Rectal smooth muscle tissue (tissue), 1 donor: ENCODE measurements at regions not wholly inside any gene's neighbourhood (a gene's known extent, or its start where the extent isn't known, plus 50 kb on each side); places are given as distances from the start of the nearest gene placed in this dataset.

Source experiments
- H3K27ac ChIP-seq: one replicate; pipeline ENCODE4 v1.7.0; 2013; ENCODE audit warnings: low read depth, low read length, inconsistent platforms
- H3K27me3 ChIP-seq: one replicate; pipeline ENCODE4 v1.7.0; 2013; ENCODE audit warnings: low read length; ENCODE audit not compliant: control insufficient read depth, insufficient read depth
- H3K36me3 ChIP-seq: one replicate; pipeline ENCODE4 v1.7.0; 2013; ENCODE audit warnings: low read length; ENCODE audit not compliant: control insufficient read depth, insufficient read depth
- H3K4me1 ChIP-seq: one replicate; pipeline ENCODE4 v1.7.0; 2013; ENCODE audit warnings: low read length; ENCODE audit not compliant: control insufficient read depth, insufficient read depth
- H3K4me3 ChIP-seq: one replicate; pipeline ENCODE4 v1.7.0; 2013; ENCODE audit warnings: low read length
- H3K9ac ChIP-seq: one replicate; pipeline ENCODE4 v1.7.0; 2013; ENCODE audit warnings: low read length

- no peak overlapping the region for H3K9ac ChIP-seq
- H3K27ac ChIP-seq = no peak overlapping the region
- no peak overlapping the region for H3K4me3 ChIP-seq
- H3K4me1 ChIP-seq = no peaks in the 10 kb centered on the region
- no peaks in the 10 kb centered on the region for H3K27me3 ChIP-seq
- no peaks in the 10 kb centered on the region for H3K36me3 ChIP-seq
Observed at GRCh38 chr5:4855880-4856279, 284.2 kb upstream of the ADAMTS16 start.

DNA sequence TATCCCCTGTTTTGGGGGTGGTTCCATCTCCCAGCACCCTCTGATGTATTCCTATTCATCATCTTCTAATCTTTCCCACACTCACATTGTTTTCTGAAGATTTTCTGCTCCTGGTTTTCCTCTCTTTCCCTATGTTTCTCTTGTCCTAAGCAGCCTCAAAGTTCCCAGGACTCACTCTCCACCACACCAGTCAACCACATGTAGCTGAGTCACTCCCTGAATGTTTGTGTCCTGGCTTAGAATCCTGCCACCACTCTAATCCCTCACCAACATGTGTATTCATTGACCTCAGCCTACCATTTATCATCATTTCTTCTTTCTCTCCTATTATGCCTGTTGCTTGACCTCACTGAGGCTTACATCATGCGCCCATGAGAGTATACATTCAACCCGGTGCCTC is 282.4 kb upstream of the ADAMTS16 start:
- H3K27me3 ChIP-seq = no peaks in the 10 kb centered on the region
- H3K27ac ChIP-seq = no peak overlapping the region
- H3K4me3 ChIP-seq = no peak overlapping the region
- H3K36me3 ChIP-seq = no peaks in the 10 kb centered on the region
- no peak overlapping the region for H3K9ac ChIP-seq
- no peaks in the 10 kb centered on the region for H3K4me1 ChIP-seq

- Histone ChIP-seq H3K9ac (no peak overlapping the region), H3K4me1 (no peaks in the 10 kb centered on the region), H3K36me3 (no peaks in the 10 kb centered on the region), H3K4me3 (no peak overlapping the region), H3K27me3 (no peaks in the 10 kb centered on the region), H3K27ac (no peak overlapping the region)
Observed at GRCh38 chr5:4859500-4860235, 280.5 kb upstream of the ADAMTS16 start.

DNA sequence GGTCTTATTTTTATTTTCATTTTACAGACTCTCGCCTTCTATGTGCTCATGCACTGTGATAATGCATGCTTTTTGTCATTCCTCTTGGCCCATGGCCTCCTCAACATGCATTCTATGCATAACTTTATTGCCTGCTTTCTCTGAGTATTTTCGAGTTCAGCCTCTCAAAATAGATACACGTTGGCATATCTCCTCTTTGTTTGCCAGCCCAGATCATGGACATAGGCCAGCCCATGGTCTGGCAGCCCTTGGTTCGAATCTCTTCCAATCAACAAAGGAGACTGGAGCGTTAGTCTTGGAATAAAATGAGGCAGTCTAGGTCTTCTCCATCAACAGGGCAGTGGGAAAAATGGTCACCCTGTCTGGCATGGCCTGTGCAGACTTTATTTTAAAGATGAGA is 279.5 kb upstream of the ADAMTS16 start:
- no peak overlapping the region for H3K9ac ChIP-seq
- no peaks in the 10 kb centered on the region for H3K4me1 ChIP-seq
- no peaks in the 10 kb centered on the region for H3K36me3 ChIP-seq
- H3K27me3 ChIP-seq = no peaks in the 10 kb centered on the region
- H3K4me3 ChIP-seq = no peak overlapping the region
- no peak overlapping the region for H3K27ac ChIP-seq

DNA sequence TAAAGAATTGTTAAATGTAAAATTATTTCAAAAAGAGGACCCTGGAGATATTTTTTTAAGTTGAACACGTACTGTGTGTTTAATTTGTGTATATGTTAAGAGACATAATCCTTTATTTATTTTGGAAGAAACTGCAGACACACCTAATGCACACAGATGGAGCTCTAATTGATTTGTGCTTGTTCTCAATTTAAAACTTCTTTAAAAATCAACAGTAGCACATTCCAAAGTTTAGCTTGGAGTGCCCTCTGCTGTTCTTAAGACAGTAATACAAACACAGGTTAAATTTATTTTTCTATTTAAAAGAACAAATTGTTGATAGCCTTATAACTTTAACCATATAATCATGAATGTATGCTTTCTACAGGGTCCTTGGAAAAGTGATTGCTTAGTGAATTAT is 277.6 kb upstream of the ADAMTS16 start:
- Histone ChIP-seq H3K36me3 (no peaks in the 10 kb centered on the region), H3K27ac (no peak overlapping the region), H3K4me3 (no peak overlapping the region), H3K27me3 (no peaks in the 10 kb centered on the region), H3K4me1 (no peaks in the 10 kb centered on the region), H3K9ac (no peak overlapping the region)

DNA sequence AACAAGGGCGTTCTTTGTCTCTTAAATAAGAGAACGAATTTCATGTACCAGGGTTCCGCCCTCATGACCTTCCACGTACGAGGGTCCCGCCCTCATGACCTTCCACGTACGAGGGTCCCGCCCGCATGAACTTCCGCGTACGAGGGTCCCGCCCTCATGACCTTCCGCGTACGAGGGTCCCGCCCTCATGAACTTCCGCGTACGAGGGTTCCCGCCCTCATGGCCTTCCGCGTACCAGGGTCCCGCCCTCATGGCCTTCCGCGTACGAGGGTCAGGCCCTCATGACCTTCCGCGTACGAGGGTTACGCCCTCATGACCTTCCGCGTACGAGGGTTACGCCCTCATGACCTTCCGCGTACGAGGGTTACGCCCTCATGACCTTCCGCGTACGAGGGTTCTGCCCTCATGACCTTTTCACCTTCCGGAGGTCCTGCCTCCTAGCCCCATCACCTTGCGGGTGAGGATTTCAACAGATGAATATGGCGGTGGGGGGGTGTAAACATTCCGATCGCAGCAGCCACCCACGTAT is 273.9 kb upstream of the ADAMTS16 start:
- Histone ChIP-seq H3K9ac (no peak overlapping the region), H3K36me3 (no peaks in the 10 kb centered on the region), H3K4me3 (no peak overlapping the region), H3K27ac (no peak overlapping the region), H3K4me1 (no peaks in the 10 kb centered on the region), H3K27me3 (no peaks in the 10 kb centered on the region)

DNA sequence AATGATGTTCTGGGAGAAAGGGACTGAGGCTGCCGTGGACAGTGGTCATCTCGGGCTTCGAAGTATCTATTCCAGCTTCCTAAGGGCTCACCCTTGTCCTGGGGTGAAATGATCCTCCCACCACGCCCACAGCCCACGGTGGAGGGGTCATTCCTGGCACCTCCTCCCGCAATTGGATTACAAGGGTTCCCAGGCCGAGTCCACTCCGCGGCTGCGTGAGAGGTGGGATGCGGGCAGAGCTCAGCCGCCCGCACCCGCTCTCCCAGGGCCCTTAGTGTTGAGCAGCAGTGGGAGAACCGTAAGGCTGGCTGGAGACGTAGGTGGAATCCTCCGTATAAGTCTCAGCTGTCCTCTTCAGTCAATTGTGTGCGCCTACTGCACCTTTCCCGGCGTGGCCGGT is 273.3 kb upstream of the ADAMTS16 start:
- no peak overlapping the region for H3K4me3 ChIP-seq
- H3K9ac ChIP-seq = no peak overlapping the region
- H3K36me3 ChIP-seq = no peaks in the 10 kb centered on the region
- H3K27me3 ChIP-seq = no peaks in the 10 kb centered on the region
- H3K27ac ChIP-seq = no peak overlapping the region
- H3K4me1 ChIP-seq = no peaks in the 10 kb centered on the region

DNA sequence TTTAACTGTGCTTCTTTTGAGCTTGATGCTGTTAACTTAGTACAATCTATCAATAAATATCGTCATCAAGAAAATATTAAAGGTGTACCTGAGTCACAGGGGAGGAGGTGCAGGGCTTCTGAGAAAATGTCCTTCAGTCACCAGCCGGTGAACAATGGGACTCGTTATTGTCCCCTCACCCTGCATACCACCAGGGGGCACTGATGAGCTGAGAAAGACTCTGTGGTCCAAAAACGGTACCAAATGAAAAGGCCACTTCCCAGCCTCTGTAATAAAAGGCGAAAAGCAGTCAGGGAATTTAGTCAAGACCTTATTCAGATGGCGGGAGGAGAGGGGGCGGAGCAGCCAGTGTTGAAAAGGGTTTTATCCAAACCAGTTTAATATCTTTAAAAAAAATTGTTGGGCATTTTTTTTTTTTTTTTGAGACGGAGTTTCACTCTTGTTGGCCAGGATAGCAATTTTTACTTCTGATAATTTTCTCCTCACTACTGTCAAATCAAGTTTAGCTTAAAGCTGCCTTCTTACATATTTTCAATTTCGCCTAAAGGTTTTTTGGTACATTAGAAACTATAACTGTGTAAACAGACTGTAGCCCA is 271.9 kb upstream of the ADAMTS16 start:
- no peaks in the 10 kb centered on the region for H3K27me3 ChIP-seq
- no peaks in the 10 kb centered on the region for H3K36me3 ChIP-seq
- H3K9ac ChIP-seq = no peak overlapping the region
- H3K4me3 ChIP-seq = no peak overlapping the region
- no peak overlapping the region for H3K27ac ChIP-seq
- no peaks in the 10 kb centered on the region for H3K4me1 ChIP-seq

GRCh38 chr5:4873652-4874051 is 266.5 kb upstream of the ADAMTS16 start:
- no peak overlapping the region for H3K9ac ChIP-seq
- H3K27ac ChIP-seq = no peak overlapping the region
- H3K36me3 ChIP-seq = no peaks in the 10 kb centered on the region
- H3K4me3 ChIP-seq = no peak overlapping the region
- no peaks in the 10 kb centered on the region for H3K27me3 ChIP-seq
- no peaks in the 10 kb centered on the region for H3K4me1 ChIP-seq

GRCh38 chr5:4874097-4874496 is 266.0 kb upstream of the ADAMTS16 start:
- Histone ChIP-seq H3K4me1 (no peaks in the 10 kb centered on the region), H3K36me3 (no peaks in the 10 kb centered on the region), H3K27ac (no peak overlapping the region), H3K9ac (no peak overlapping the region), H3K27me3 (no peaks in the 10 kb centered on the region), H3K4me3 (no peak overlapping the region)

DNA sequence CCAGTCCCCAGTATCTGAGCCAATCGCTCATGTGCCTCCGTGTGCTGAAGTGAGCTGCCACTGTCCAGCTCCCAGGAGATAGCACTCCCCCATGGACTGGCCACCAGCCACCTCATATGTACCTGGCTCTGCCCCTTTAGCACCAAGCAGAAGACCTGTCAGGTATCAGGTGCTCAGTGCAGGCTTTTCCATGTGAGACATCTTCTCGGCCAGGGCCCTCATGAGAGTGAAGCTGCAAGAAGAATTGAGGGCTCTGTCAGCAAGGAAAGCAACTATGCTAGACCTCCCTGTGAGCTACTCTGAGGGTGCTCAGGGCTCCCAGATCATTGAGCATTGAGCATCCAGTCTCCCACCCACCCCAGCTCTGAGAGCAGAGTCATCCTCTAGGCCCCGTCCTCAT is 264.2 kb upstream of the ADAMTS16 start:
- Histone ChIP-seq H3K9ac (no peak overlapping the region), H3K27me3 (no peaks in the 10 kb centered on the region)

DNA sequence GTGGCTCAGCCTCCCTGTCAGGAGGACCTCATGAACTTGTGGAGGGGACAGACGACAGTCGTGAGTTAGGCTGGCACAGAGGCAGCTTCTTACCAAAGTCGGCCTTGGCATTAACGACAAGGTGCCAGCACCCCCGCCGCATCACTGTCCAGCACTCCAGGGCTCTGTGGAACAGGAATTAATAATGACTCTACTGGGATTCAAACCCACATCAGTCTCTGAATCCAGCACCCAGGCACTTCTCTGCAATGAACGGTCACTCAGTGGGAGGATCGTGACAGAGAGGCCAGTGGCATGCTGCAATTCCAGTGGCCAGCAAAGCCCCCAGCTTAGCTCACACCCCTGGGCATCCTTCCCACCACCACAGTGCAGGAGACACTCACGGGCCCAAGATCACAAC is 263.3 kb upstream of the ADAMTS16 start:
- Histone ChIP-seq H3K27ac (no peak overlapping the region), H3K36me3 (no peaks in the 10 kb centered on the region), H3K4me3 (no peak overlapping the region), H3K4me1 (no peaks in the 10 kb centered on the region), H3K9ac (no peak overlapping the region), H3K27me3 (no peaks in the 10 kb centered on the region)

More for the DNA sequence above, 264.2 kb upstream of the ADAMTS16 start:
- no peak overlapping the region for H3K4me3 ChIP-seq
- no peaks in the 10 kb centered on the region for H3K36me3 ChIP-seq
- H3K27ac ChIP-seq = no peak overlapping the region
- no peaks in the 10 kb centered on the region for H3K4me1 ChIP-seq

GRCh38 chr5:4877579-4877978 is 262.6 kb upstream of the ADAMTS16 start:
- no peaks in the 10 kb centered on the region for H3K4me1 ChIP-seq
- no peak overlapping the region for H3K9ac ChIP-seq
- no peaks in the 10 kb centered on the region for H3K27me3 ChIP-seq
- no peaks in the 10 kb centered on the region for H3K36me3 ChIP-seq
- H3K4me3 ChIP-seq = no peak overlapping the region
- no peak overlapping the region for H3K27ac ChIP-seq
